ENCODE measurements at regions not wholly inside any gene's neighbourhood (a gene's known extent, or its start where the extent isn't known, plus 50 kb on each side); places are given as distances from the start of the nearest gene placed in this dataset.

DNA sequence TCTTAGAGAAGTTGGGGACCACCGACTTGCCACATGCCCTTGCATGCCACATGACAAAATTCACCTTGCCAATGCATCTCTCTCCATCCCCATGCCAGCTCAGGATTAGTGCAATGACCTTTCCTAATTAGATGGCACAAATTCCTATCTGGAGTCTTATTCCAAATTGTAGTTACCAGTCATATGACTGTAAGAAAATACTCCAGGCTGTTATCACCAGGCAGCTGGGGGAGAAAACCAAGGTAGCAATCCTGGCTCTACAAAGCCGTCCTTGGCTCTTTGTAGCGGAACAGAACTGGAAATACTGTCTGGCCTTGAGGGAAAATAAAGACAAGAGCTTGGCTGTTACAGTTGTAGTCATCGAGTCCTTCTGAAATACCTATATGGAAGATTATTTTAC is 208.5 kb upstream of the DIO2 start:
- no peak overlapping the region for H3K27ac Mint-ChIP-seq
- Histone ChIP-seq H3K27ac (ENCODE audit: low read depth, low read length) (no peak overlapping the region), H3K9me3 (ENCODE audit: low read length) (no peaks in the 10 kb centered on the region), H3K27me3 (ENCODE audit: insufficient read depth, low read length, poor library complexity, severe bottlenecking) (no peaks in the 10 kb centered on the region), H3K4me3 (ENCODE audit: low read length) (no peak overlapping the region), H3K4me1 (ENCODE audit: insufficient read depth, low read length) (no peaks in the 10 kb centered on the region), H3K36me3 (ENCODE audit: insufficient read depth, low read length) (no peaks in the 10 kb centered on the region)
- no peaks in the 10 kb centered on the region for H3K4me1 Mint-ChIP-seq
- no peak for DNase-seq
- H3K36me3 Mint-ChIP-seq, result no peaks in the 10 kb centered on the region
- ChIA-PET POLR2A (no interaction called here), CTCF (no interaction called here)
- H3K4me3 Mint-ChIP-seq, result no peak overlapping the region
- peaks cover 0 to 3% (median 0%) of the 10 kb centered on the region in 5 donors for H3K9me3 Mint-ChIP-seq
- H3K27me3 Mint-ChIP-seq, result peaks cover 0 to 2% of the 10 kb centered on the region in 2 donors

DNA sequence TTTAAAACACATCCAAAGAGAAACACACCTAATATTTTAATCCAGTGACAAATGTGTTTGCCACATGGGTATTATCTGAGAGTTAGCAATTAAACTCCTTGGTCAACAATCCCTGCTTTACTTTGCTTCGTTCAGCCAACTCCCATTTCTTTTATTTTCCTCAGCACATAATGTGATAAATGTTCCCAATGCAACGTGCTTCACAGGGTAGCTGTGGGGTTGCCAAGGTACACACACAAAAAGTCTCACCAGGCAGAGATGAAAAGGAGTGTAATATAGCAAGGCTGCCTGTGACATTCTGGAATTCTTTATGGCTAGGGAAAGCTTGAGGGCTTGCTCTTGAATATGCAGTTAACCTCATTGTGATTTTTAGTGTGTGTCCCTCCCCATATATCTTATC is 208.0 kb upstream of the DIO2 start:
- no peak overlapping the region for H3K4me3 ChIP-seq (ENCODE audit: low read length)
- POLR2A ChIA-PET, result no interaction called here
- CTCF ChIA-PET, result no interaction called here

GRCh38 chr14:80415636-80416035 is 204.3 kb upstream of the DIO2 start:
- POLR2A ChIA-PET, result no interaction called here
- no peaks in the 10 kb centered on the region for H3K36me3 ChIP-seq (ENCODE audit: insufficient read depth, low read length)
- no peaks in the 10 kb centered on the region for H3K4me1 Mint-ChIP-seq
- H3K27me3 ChIP-seq (ENCODE audit: insufficient read depth, low read length, poor library complexity, severe bottlenecking), result no peaks in the 10 kb centered on the region
- DNase-seq, result no peak
- no peak overlapping the region for H3K4me3 Mint-ChIP-seq
- no peaks in the 10 kb centered on the region for H3K36me3 Mint-ChIP-seq
- H3K27ac ChIP-seq (ENCODE audit: low read depth, low read length), result no peak overlapping the region
- no peak overlapping the region for H3K4me3 ChIP-seq (ENCODE audit: low read length)
- H3K4me1 ChIP-seq (ENCODE audit: insufficient read depth, low read length), result no peaks in the 10 kb centered on the region
- peaks cover 0 to 2% of the 10 kb centered on the region in 2 donors for H3K27me3 Mint-ChIP-seq
- peaks cover 0 to 2% (median 0%) of the 10 kb centered on the region in 5 donors for H3K9me3 Mint-ChIP-seq
- H3K27ac Mint-ChIP-seq, result no peak overlapping the region
- CTCF ChIA-PET, result no interaction called here
- H3K9me3 ChIP-seq (ENCODE audit: low read length), result no peaks in the 10 kb centered on the region

More for the DNA sequence above, 208.0 kb upstream of the DIO2 start:
- peaks cover 0 to 3% (median 0%) of the 10 kb centered on the region in 5 donors for H3K9me3 Mint-ChIP-seq
- Histone ChIP-seq H3K27ac (ENCODE audit: low read depth, low read length) (no peak overlapping the region), H3K9me3 (ENCODE audit: low read length) (no peaks in the 10 kb centered on the region), H3K4me1 (ENCODE audit: insufficient read depth, low read length) (no peaks in the 10 kb centered on the region), H3K27me3 (ENCODE audit: insufficient read depth, low read length, poor library complexity, severe bottlenecking) (no peaks in the 10 kb centered on the region), H3K36me3 (ENCODE audit: insufficient read depth, low read length) (no peaks in the 10 kb centered on the region)
- H3K27ac Mint-ChIP-seq, result no peak overlapping the region
- no peak overlapping the region for H3K4me3 Mint-ChIP-seq
- no peaks in the 10 kb centered on the region for H3K4me1 Mint-ChIP-seq
- H3K36me3 Mint-ChIP-seq, result no peaks in the 10 kb centered on the region
- no peak for DNase-seq
- peaks cover 0 to 2% of the 10 kb centered on the region in 2 donors for H3K27me3 Mint-ChIP-seq

DNA sequence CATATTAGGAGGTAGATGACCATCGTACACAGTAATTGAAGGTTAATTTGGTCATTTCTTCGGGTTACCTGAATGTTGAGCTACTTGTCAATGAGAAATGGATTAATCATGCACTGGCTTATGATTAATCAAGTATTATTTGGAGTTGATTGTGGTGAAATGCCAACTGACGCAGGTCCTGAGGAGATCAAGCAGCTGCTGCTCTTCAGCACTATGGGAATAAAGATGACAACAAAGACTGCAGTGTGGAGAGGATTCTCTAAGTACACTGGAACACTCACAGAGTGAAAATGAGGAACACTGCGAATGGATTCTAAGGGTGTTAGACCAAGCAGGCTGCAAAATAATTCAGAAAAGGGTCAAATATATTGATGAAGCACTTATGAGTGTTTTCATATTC is 202.8 kb upstream of the DIO2 start:
- Mint-ChIP-seq H3K27me3 (peaks cover 0 to 3% of the 10 kb centered on the region in 2 donors), H3K4me3 (no peak overlapping the region), H3K27ac (peak overlapping the region in 1 of 8 donors; percentile 19), H3K36me3 (no peaks in the 10 kb centered on the region), H3K4me1 (no peaks in the 10 kb centered on the region), H3K9me3 (peaks cover 0 to 4% (median 0%) of the 10 kb centered on the region in 5 donors)
- Histone ChIP-seq H3K9me3 (ENCODE audit: low read length) (no peaks in the 10 kb centered on the region), H3K27ac (ENCODE audit: low read depth, low read length) (no peak overlapping the region), H3K4me1 (ENCODE audit: insufficient read depth, low read length) (no peaks in the 10 kb centered on the region), H3K36me3 (ENCODE audit: insufficient read depth, low read length) (no peaks in the 10 kb centered on the region), H3K27me3 (ENCODE audit: insufficient read depth, low read length, poor library complexity, severe bottlenecking) (no peaks in the 10 kb centered on the region), H3K4me3 (ENCODE audit: low read length) (no peak overlapping the region)
- CTCF ChIA-PET, result no interaction called here
- POLR2A ChIA-PET, result no interaction called here
- DNase-seq, result no peak

DNA sequence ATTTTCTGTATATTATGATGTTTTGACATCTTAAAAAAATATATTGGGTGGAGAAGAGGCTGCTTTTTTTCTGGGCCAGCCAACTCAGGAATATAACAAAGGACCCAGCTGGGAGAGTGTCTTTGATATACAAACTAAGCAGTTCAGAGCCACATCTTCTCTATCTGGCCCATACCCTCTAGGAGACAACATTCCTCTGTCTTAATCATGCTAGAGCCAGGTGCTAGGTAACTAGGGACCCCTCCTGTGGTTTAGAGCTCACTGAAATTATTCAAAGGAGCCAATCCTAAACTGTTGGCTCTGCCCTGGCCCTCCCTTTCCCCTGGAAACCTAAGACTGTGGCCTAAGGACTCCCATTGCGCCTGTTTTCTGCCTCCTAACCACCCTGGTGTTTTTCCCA is 193.1 kb upstream of the DIO2 start:
- peaks cover 0 to 8% (median 0%) of the 10 kb centered on the region in 5 donors for H3K9me3 Mint-ChIP-seq
- Histone ChIP-seq H3K4me1 (ENCODE audit: insufficient read depth, low read length) (no peaks in the 10 kb centered on the region), H3K4me3 (ENCODE audit: low read length) (no peak overlapping the region), H3K36me3 (ENCODE audit: insufficient read depth, low read length) (no peaks in the 10 kb centered on the region), H3K9me3 (ENCODE audit: low read length) (no peaks in the 10 kb centered on the region), H3K27ac (ENCODE audit: low read depth, low read length) (no peak overlapping the region), H3K27me3 (ENCODE audit: insufficient read depth, low read length, poor library complexity, severe bottlenecking) (no peaks in the 10 kb centered on the region)
- H3K4me1 Mint-ChIP-seq, result no peaks in the 10 kb centered on the region
- H3K27me3 Mint-ChIP-seq, result peaks cover 0 to 4% of the 10 kb centered on the region in 2 donors
- H3K36me3 Mint-ChIP-seq, result no peaks in the 10 kb centered on the region
- no peak overlapping the region for H3K4me3 Mint-ChIP-seq
- ChIA-PET POLR2A (no interaction called here), CTCF (no interaction called here)
- DNase-seq, result no peak
- H3K27ac Mint-ChIP-seq, result no peak overlapping the region

GRCh38 chr14:80403036-80403435 is 191.7 kb upstream of the DIO2 start:
- POLR2A ChIA-PET, result no interaction called here
- no peak for DNase-seq
- Histone ChIP-seq H3K9me3 (ENCODE audit: low read length) (no peaks in the 10 kb centered on the region), H3K4me3 (ENCODE audit: low read length) (no peak overlapping the region), H3K36me3 (ENCODE audit: insufficient read depth, low read length) (no peaks in the 10 kb centered on the region), H3K27ac (ENCODE audit: low read depth, low read length) (no peak overlapping the region), H3K27me3 (ENCODE audit: insufficient read depth, low read length, poor library complexity, severe bottlenecking) (no peaks in the 10 kb centered on the region), H3K4me1 (ENCODE audit: insufficient read depth, low read length) (no peaks in the 10 kb centered on the region)
- no peak overlapping the region for H3K27ac Mint-ChIP-seq
- H3K27me3 Mint-ChIP-seq, result peaks cover 0 to 4% of the 10 kb centered on the region in 2 donors
- H3K4me3 Mint-ChIP-seq, result no peak overlapping the region
- CTCF ChIA-PET, result no interaction called here
- peaks cover 0 to 11% (median under 1%) of the 10 kb centered on the region in 5 donors for H3K9me3 Mint-ChIP-seq
- no peaks in the 10 kb centered on the region for H3K36me3 Mint-ChIP-seq
- no peaks in the 10 kb centered on the region for H3K4me1 Mint-ChIP-seq

GRCh38 chr14:80395031-80395430 is 183.7 kb upstream of the DIO2 start:
- Mint-ChIP-seq H3K9me3 (peaks cover 0 to 12% (median 4%) of the 10 kb centered on the region in 5 donors), H3K27me3 (no peaks in the 10 kb centered on the region), H3K4me1 (no peaks in the 10 kb centered on the region), H3K27ac (no peak overlapping the region), H3K36me3 (no peaks in the 10 kb centered on the region), H3K4me3 (peak overlapping the region in 1 of 7 donors; percentile 18)
- no peaks in the 10 kb centered on the region for H3K36me3 ChIP-seq (ENCODE audit: insufficient read depth, low read length)
- POLR2A ChIA-PET, result no interaction called here
- CTCF ChIA-PET, result no interaction called here
- H3K27me3 ChIP-seq (ENCODE audit: insufficient read depth, low read length, poor library complexity, severe bottlenecking), result no peaks in the 10 kb centered on the region
- H3K9me3 ChIP-seq (ENCODE audit: low read length), result no peaks in the 10 kb centered on the region
- H3K4me1 ChIP-seq (ENCODE audit: insufficient read depth, low read length), result no peaks in the 10 kb centered on the region
- DNase-seq, result no peak
- H3K4me3 ChIP-seq (ENCODE audit: low read length), result no peak overlapping the region
- H3K27ac ChIP-seq (ENCODE audit: low read depth, low read length), result no peak overlapping the region

GRCh38 chr14:80393766-80394165 is 182.5 kb upstream of the DIO2 start:
- Mint-ChIP-seq H3K4me1 (no peaks in the 10 kb centered on the region), H3K27me3 (no peaks in the 10 kb centered on the region), H3K9me3 (peaks cover 0 to 11% (median 4%) of the 10 kb centered on the region in 5 donors), H3K4me3 (no peak overlapping the region), H3K36me3 (no peaks in the 10 kb centered on the region), H3K27ac (no peak overlapping the region)
- Histone ChIP-seq H3K27ac (ENCODE audit: low read depth, low read length) (no peak overlapping the region), H3K36me3 (ENCODE audit: insufficient read depth, low read length) (no peaks in the 10 kb centered on the region), H3K4me3 (ENCODE audit: low read length) (no peak overlapping the region), H3K27me3 (ENCODE audit: insufficient read depth, low read length, poor library complexity, severe bottlenecking) (no peaks in the 10 kb centered on the region), H3K9me3 (ENCODE audit: low read length) (no peaks in the 10 kb centered on the region), H3K4me1 (ENCODE audit: insufficient read depth, low read length) (no peaks in the 10 kb centered on the region)
- ChIA-PET CTCF (no interaction called here), POLR2A (no interaction called here)
- DNase-seq, result no peak

DNA sequence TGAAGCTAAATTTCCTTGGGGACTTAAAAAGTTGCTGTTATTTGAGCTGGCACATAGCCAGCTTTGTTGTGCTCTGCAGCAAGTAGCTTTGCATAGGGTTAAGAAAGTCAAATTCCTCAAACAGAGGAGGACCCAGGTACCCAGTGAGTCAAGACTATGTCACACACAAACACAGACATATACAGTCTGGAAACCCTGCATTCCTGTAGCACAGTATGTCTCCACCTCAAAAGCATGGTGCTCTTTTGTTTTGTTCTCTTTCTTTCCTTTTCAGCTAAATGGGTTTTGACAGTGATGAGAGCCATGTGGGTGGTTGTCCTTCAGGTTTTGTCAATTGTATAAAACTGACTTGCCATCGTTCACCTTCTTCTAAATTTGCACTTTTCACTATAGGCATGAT is 179.6 kb upstream of the DIO2 start:
- Histone ChIP-seq H3K4me3 (ENCODE audit: low read length) (no peak overlapping the region), H3K4me1 (ENCODE audit: insufficient read depth, low read length) (no peaks in the 10 kb centered on the region), H3K36me3 (ENCODE audit: insufficient read depth, low read length) (no peaks in the 10 kb centered on the region), H3K27me3 (ENCODE audit: insufficient read depth, low read length, poor library complexity, severe bottlenecking) (no peaks in the 10 kb centered on the region), H3K9me3 (ENCODE audit: low read length) (no peaks in the 10 kb centered on the region), H3K27ac (ENCODE audit: low read depth, low read length) (no peak overlapping the region)
- ChIA-PET CTCF (no interaction called here), POLR2A (no interaction called here)
- Mint-ChIP-seq H3K4me3 (no peak overlapping the region), H3K27ac (no peak overlapping the region), H3K9me3 (peaks cover 0 to 7% (median 0%) of the 10 kb centered on the region in 5 donors), H3K36me3 (no peaks in the 10 kb centered on the region), H3K27me3 (no peaks in the 10 kb centered on the region), H3K4me1 (no peaks in the 10 kb centered on the region)
- DNase-seq, result no peak

Data from CD8-positive, alpha-beta memory T cell (primary cell).